Hypothalamus (tissue), 51 donors: ENCODE measurements at regions not wholly inside any gene's neighbourhood (a gene's known extent, or its start where the extent isn't known, plus 50 kb on each side); places are given as distances from the start of the nearest gene placed in this dataset.
"Not testable (repeated sequence)": the region's sequence is repeated elsewhere in the genome, so short reads cannot be mapped to it uniquely, and the experiment has no call there.

Source experiments
- DNase-seq, 51 donors: peaks; one replicate each; lab custom pipeline; 2025; lab: John Stamatoyannopoulos, UW

DNA sequence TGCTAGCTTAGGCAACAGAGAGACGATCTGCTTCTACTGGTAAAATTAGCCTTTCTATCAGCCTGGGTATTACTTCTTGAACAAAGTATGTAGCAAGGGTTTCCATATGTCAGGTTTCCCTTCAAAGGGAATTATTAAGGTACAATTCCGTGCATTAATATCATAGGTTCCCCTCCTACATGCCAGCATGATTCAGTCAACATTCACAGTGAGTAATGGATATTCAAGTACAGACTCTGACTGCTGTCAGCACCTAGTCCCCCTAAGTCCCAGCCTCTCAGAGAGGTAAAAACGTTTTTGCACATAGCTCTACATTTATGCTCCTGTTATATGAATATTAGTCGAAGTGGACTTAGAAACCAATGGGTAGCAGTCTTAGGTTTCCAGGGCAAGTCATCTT lies 322.4 kb upstream of the CCNG1 start:
- DNase-seq, result no peak

DNA sequence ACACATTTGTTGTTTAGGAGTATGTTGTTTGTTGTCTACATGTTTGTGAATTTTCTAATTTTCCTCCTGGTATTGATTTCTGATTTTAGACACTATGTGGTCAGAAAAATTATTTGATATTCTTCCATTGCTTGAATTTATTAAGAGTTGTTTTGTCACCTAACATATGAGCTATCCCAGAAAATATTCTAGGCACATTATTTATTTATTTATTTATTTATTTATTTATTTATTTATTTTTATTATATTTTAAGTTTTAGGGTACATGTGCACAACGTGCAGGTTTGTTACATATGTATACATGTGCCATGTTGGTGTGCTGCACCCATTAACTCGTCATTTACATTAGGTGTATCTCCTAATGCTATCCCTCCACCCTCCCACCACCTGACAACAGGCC lies 320.8 kb upstream of the CCNG1 start:
- DNase-seq, result not testable (repeated sequence)

DNA sequence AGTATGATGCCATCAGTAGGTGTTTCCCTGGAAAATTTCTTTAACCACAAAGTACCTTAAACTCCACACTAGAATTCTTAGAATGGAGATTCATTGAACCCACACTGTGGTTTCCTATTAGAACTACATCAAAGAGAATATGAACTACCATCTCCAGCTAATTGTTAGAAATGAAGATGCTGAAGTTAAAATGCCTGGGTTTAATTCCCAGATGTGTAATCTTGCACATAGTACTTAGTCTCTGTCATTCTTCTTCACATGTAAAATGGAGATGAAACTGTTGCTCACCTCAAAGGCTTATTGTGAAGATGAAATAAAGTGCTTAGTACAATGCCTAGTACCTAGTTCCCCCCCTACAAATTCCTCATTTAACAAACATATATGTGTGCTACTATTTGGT lies 303.3 kb upstream of the CCNG1 start:
- no peak for DNase-seq

DNA sequence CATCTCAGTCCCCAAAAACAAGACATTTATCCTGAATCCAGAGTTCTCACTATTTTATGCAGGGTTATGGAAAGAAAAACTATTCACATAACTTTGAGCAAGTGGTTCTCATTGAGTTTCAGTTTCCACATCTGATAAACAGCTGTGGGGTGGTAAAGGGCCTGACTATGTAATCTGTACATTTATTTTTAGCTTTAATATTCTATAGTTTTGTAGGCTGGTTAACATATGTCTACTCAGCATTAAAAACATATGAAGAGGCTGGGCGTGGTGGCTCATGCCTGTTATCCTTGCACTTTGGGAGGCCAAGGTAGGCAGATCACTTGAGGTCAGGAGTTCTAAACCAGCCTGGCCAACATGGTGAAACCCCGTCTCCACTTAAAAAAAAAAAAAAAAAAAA lies 301.5 kb upstream of the CCNG1 start:
- DNase-seq, result no peak

DNA sequence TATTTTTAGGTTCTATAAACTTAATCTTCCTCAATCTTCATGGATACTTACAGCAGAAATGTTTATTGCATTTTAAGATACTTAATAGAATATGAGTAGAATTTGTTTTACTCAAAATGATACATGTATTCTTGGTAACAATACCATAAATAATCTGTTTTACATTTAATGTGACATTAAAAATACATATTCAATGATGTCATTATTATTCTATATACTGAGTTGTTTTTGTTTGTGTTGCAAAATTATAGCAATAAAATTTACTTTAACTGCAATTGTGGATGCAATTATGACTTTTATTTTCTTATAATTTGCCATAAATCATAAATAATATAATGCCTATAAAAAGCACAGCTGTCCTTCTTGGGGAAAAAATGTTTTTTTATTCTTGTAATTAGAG lies 275.9 kb upstream of the CCNG1 start:
- no peak for DNase-seq

DNA sequence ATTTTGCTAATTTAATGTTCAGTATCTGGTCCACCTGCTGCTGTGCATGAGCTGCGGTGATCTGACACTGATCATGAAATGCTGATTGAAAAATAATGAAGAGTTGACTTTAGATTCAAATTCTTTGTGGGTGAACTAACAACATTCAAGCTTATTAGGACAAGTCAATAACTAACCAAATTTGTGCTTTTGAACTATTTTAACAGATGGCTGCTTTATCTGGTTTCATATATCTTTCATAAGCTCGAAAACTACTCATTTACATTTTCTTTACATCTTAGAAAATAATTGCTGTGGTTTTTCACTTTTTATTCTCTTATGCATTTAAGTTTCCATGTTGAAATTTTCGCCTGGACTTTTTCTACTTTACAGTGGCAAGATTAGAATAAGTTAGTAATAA lies 274.8 kb upstream of the CCNG1 start:
- no peak for DNase-seq

DNA sequence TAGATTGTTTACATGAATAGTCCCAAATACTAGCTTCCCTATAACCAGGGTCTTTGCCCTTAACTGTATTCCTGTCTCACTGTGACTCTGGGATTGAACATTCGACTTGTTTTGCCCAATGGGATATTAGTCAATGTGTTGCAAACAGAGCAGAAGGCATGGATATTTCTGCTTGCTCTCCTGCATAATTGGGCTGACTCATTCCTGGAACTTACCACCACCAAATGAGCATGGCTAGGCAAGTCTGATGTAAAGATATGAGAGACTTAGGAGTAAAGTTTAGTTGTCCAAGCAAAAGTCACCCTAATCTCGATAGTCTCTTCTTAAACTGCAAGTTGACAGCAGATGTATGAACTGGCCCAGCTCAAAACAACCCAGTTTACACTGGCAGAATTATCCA lies 273.5 kb upstream of the CCNG1 start:
- DNase-seq, result no peak

DNA sequence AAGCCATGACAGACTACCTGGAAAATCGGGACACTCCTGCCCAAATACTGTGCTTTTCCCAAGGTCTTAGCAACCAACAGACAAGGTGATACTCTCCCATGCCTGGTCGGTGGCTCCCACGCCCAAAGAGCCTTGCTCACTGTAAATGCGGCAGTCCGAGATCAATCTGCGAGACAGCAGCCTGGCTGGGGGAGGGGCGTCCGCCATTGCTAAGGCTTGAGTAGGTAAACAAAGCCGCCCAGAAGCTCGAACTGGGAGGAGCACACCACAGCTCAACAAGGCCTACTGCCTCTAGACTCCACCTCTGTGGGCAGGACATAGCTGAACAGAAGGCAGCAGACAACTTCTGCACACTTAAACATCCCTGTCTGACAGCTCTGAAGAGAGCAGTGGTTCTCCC lies 272.1 kb upstream of the CCNG1 start:
- DNase-seq, result no peak

DNA sequence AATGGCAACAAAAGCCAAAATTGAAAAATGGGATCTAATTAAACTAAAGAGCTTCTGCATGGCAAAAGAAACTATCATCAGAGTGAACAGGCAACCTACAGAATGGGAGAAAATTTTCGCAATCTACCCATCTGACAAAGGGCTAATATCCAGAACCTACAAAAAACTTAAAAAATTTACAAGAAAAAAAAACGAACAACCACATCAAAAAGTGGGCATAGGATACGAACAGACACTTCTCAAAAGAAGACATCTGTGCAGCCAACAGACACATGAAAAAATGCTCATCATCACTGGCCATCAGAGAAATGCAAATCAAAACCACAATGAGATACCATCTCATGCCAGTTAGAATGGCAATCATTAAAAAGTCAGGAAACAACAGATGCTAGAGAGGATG lies 267.2 kb upstream of the CCNG1 start:
- DNase-seq, result not testable (repeated sequence)

DNA sequence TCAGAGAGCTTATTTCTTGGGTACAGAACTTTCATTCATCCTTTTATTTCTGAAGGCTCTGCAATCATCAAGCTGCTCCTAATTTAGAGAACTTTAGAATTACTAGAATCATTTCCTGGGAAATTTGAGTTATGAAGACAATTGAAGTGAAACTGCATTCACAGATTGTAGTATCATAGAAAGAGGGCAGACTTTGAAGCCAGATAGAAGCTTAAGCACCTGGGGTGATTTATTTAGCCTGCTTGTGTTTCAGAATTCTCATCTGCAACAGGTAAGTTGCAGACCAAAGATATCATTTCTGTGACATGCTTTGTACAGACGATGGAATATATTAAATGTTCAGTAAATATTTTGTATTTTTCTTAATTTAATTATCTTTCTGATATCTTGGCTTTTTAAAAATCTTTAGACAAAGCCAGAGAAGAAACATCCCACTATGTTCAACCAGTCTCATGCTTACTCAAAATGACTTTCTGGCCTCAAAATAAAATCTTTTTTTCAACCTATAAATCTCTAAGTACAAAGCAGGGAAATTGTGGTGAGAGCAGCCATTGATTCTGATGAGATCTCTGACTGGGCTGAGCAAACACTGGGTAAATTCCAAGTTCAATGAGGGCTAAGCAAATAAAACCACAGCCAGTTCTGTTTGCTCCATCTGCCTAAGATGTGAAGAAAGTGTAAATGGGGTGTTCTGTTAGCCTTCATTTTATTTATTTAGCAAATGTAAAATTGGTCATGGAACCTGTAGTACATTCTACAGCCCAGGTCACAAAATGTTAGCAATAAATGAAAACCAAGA lies 264.7 kb upstream of the CCNG1 start:
- no peak for DNase-seq

DNA sequence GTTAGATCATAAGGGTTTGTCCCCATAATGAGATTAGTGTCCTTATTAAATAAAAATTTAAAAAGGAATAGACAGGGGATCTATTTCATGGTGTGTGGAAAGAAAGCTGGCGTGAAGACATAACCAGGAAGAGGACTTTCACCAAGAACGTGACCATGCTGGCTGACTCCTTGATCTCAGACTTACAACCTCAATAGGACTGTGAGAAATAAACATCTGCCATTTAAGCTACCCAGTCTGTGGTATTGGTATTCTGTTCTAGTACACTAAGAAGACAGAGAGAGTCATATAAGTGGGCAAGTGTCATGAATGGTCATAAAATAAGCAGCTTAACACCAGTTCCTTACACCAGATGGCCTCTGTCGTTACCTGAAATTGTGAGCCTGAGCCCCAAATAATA lies 259.4 kb upstream of the CCNG1 start:
- no peak for DNase-seq

DNA sequence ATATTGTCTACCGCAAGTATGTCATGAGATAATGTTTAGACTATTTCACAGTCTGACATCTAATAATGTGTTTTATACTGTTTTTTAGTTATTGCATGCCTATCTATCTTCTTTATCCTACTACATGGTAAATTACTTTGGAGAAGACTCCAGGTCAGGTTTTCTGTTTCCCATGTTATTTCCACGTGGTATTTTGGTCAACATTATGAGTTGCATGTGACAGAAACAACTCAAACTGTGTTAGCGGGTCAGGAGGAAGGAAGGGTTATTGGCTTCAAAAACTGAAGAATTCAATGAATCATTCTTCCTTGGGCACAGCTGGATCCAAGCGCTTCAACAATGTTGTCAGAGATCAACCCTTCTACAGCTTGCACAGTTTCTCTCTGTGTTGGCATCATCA lies 252.1 kb upstream of the CCNG1 start:
- no peak for DNase-seq

DNA sequence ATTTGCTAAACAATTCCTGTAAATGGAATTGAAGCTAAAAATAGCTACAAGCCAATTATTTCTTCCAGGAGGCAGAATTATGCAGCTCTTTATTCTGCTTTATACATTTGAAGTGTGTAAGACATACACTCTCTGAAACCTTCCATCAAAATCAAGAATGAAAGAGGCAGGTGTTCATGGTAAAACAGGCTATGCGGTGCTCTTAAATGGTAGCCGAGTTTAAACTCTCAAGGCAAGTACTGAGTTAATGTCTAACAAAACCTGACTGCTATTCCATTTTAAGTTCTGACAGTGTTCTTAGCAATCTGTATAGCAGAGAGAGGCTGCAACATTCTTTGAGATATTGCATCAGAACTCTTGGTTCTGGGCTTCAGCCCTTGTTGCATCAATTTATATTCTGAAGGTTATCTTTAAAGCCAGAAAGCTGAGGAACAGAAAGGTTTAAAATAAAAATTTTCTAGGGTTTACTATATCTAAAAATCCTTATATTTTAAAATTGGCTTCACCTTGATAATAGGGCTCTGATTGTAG lies 248.3 kb upstream of the CCNG1 start:
- DNase-seq, result no peak

DNA sequence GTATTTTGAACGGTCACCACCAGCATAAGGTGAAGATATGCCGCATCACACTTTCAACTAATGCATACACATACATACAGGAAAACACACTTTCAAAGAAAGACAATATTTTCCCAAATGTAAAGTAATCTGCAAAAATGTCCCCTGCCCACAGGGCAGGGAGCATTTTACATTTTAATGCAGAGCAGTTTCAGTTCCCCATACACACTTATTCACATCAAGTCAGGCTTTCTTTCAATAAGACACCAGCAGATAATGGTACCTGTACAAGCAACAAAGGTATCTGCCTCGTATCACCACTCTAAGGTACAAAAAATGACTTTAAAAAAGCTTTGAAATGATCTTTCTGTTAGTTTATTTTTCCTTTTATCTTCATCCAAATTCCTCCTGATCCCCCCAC lies 247.1 kb upstream of the CCNG1 start:
- no peak for DNase-seq

DNA sequence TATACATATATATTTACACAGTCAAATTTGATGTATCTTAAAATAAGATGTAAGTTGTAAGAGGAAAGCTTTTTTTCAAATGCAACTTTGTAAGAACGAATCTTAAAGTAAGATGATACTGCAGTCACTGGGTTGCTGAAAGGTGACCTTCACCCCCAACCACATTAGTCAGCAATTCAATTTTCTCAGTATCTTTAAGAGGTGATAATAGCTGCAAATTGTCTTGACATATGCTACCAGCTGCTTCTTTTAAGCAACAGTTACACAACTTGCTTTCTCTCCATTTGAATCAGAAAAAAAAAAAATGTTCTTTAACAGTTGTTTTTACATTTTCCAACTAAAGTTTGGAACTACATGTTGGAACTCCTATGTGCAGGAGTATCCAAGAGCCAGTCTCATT lies 246.6 kb upstream of the CCNG1 start:
- no peak for DNase-seq

DNA sequence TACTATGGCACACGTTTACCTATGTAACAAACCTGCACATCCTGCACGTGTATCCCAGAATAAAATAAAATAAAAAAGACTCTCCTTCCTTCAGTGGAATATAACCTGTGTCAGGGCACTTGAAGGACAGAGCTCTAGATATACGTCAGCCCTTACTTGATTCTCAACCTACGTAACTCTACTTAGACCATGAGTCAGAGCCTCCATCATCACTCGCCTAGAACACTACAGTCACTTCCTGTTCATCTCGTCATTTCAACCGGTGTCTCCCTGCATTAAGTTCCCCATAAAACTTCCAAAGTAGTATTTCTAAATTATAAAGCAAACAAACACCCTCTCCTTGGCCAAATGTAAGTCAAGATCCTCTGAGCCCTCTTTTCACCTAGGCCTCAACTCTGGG lies 243.5 kb upstream of the CCNG1 start:
- no peak for DNase-seq

DNA sequence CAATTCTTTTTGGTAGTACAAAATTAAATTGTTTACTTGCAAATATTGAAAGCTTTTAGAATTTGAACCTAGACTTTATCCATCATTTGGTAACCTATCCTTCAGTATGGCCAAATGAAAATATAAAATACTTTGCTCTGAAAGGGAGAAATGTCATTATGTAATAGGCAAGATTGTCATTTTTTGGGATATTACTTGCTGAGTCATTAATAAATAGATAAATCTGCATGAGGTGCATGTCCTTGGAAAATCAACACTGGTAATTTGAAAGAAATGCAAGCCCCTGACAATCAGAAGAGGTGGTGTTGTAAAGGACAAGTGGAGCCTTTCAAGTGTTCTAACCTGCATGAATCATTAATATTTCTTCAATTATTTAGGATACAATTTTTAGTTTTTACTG lies 231.8 kb upstream of the CCNG1 start:
- no peak for DNase-seq

DNA sequence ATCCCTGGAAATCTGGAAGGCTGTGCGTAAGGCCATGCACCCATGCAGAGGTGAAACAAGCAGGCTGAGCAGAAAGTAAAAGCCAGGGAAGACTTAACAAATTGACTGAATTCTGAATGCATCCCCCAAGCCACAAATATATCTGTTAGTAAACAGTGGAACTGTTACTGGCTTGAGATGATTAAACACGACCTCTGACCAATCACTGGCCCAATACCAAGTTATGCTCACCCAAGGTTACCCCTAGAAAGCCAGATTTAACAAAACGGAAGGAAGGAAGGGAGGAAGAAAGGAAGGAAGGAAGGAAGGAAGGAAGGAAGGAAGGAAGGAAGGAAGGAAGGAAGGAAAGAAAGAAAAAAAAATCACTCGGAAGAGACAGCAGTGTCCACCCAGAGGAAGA lies 215.8 kb upstream of the CCNG1 start:
- DNase-seq, result no peak

DNA sequence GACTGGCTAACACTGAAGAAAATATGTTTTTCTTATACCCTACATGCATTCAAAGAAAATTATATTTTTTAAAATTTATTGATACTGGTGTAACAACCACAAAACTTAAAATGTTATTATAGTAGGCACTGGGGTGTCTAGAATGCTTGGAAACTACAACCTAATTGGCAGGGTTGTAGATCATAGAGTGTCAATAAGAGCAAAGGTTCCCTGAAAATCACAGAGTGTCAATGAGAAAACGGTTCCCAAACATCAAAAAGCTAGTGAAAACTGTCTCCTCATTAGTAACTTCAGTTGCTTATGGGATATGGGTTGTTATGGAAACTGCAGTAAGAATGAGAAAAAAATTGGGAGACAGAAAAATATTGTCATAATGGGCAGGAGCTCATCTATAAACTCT lies 214.4 kb upstream of the CCNG1 start:
- no peak for DNase-seq

DNA sequence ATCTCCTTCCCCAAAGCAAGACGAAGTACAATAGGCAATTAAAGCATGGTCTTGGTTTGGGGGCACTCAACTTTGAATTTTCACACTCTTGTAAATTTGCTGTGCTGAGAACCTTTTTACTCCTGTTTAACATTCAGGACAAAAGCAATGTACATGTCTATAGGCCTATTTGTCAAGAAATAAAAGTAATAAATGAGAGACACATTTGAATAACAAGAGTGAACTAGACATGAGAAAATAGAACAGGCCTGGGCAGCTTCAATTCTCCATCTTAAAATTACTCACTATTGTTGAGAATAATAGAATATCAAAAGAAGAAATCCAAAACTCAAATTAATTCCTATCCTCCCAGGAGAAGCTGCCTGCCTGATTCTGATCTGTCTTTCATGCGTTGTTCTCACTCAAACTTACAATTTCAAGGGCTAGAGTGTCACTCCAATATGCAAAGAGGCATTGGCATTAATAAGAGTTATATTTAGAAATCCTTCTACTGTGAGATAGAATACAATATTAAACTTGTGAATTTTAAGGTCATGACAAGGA lies 192.9 kb upstream of the CCNG1 start:
- DNase-seq, result no peak

DNA sequence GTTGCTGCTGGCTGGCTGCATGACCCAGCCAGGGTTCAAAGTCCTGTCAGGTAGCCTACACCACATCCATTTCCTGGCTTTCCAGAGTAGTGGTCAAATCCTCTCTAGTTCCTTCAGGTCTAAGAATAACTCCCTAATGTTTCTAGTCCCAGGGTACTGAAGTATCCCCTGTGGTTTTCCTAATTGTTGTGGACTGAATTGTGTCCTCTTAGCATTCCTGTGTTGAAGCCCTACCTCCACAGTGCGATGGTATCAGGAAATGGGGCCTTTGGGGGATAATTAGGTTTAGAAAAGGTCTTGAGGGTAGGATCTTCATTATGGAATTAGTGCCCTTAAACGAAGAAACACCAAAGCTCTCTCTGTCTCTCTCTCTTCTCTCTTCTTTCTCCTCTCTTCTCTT lies 191.8 kb upstream of the CCNG1 start:
- DNase-seq, result no peak

DNA sequence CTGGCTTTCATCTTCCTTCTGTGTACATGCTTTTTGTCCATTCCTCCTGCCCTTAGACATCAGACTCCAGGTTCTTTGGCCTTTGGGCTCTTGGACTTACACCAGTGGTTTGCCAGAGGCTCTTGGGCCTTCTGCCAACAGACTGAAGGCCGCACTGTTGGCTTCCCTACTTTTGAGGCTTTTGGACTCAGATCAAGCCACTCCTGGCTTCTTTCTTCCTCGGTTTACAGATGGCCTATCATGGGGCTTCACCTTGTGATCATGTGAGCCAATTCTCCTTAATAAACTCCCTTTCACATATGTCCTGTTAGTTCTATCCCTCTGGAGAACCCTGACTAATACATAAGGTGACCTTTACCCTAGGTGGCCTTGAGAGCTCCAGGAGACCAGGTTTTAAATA lies 189.1 kb upstream of the CCNG1 start:
- DNase-seq, result no peak

DNA sequence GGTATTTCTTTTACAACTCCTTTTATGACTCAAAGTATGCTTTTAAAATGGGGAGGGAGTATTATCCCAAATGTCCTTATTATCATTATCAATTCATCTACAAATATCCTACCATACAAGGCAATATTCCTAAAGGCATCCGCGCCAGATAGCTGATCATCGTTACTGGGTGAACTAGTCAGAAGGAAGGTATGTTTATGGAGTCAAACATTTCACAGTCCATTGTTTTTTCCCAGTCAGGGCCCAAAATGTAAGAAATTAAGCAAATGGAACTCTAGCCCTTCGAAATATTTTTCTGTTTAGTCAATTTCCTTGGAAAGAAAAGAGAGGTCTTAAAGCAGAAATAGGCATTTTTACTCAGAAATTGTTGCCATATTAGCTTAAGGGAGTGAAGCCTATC lies 188.5 kb upstream of the CCNG1 start:
- no peak for DNase-seq
